HUES6 (cell line): ENCODE measurements at regions not wholly inside any gene's neighbourhood (a gene's known extent, or its start where the extent isn't known, plus 50 kb on each side); places are given as distances from the start of the nearest gene placed in this dataset.
A peak's percentile ranks its signal among the peaks of the same experiment; 100 is the strongest.

Source experiments
- H3K27ac ChIP-seq: 2 replicates; pipeline ENCODE4 v1.7.0; 2013; ENCODE audit warnings: low read depth, mild to moderate bottlenecking, low read length, inconsistent platforms
- H3K27me3 ChIP-seq: 2 replicates; pipeline ENCODE4 v1.6.1; 2013; ENCODE audit warnings: low read length; ENCODE audit not compliant: control insufficient read depth, insufficient read depth
- H3K36me3 ChIP-seq: 2 replicates; pipeline ENCODE4 v1.6.1; 2013; ENCODE audit warnings: low read length; ENCODE audit not compliant: control insufficient read depth, insufficient read depth
- H3K4me1 ChIP-seq: 2 replicates; pipeline ENCODE4 v1.6.1; 2013; ENCODE audit warnings: low read length; ENCODE audit not compliant: control insufficient read depth, insufficient read depth
- H3K4me3 ChIP-seq: 2 replicates; pipeline ENCODE4 v1.5.1; 2013; ENCODE audit warnings: low read depth, low read length
- H3K9ac ChIP-seq: one replicate; pipeline ENCODE4 v1.6.1; 2013; ENCODE audit warnings: mild to moderate bottlenecking, low read length
- H3K9me3 ChIP-seq: 2 replicates; pipeline ENCODE4 v1.6.1; 2013; ENCODE audit warnings: low read depth, low read length; ENCODE audit not compliant: control insufficient read depth, insufficient read depth

- no peak overlapping the region for H3K9ac ChIP-seq
- no peak overlapping the region for H3K27ac ChIP-seq
- no peaks in the 10 kb centered on the region for H3K27me3 ChIP-seq
- no peak overlapping the region for H3K4me3 ChIP-seq
- H3K9me3 ChIP-seq: no peaks in the 10 kb centered on the region
- peaks cover 6% of the 10 kb centered on the region; the same call in 1 of the 2 replicates for H3K4me1 ChIP-seq
- no peaks in the 10 kb centered on the region for H3K36me3 ChIP-seq
These were observed 121.8 kb upstream of the HNMT start for GRCh38 chr2:137842430-137842829.

- Histone ChIP-seq H3K9me3 (no peaks in the 10 kb centered on the region), H3K4me1 (peaks cover 3% of the 10 kb centered on the region; the same call in 1 of the 2 replicates), H3K36me3 (no peaks in the 10 kb centered on the region), H3K27me3 (no peaks in the 10 kb centered on the region), H3K27ac (no peak overlapping the region), H3K4me3 (no peak overlapping the region), H3K9ac (no peak overlapping the region)
These were observed 121.3 kb upstream of the HNMT start for GRCh38 chr2:137842952-137843351.

GRCh38 chr2:137845422-137845821 is 118.9 kb upstream of the HNMT start:
- H3K9ac ChIP-seq: no peak overlapping the region
- H3K27me3 ChIP-seq: no peaks in the 10 kb centered on the region

GRCh38 chr2:137846993-137847392 is 117.3 kb upstream of the HNMT start:
- Histone ChIP-seq H3K9me3 (no peaks in the 10 kb centered on the region), H3K27me3 (no peaks in the 10 kb centered on the region), H3K36me3 (no peaks in the 10 kb centered on the region), H3K4me3 (no peak overlapping the region), H3K27ac (no peak overlapping the region; the same call in 1 of the 2 replicates), H3K9ac (no peak overlapping the region), H3K4me1 (peaks cover 2% of the 10 kb centered on the region; the same call in 1 of the 2 replicates)

More at GRCh38 chr2:137845422-137845821, 118.9 kb upstream of the HNMT start:
- no peak overlapping the region for H3K4me3 ChIP-seq
- H3K9me3 ChIP-seq: no peaks in the 10 kb centered on the region
- no peaks in the 10 kb centered on the region for H3K36me3 ChIP-seq
- peaks cover 2% of the 10 kb centered on the region; the same call in 1 of the 2 replicates for H3K4me1 ChIP-seq
- H3K27ac ChIP-seq: no peak overlapping the region

GRCh38 chr2:137847443-137847842 is 116.8 kb upstream of the HNMT start:
- no peak overlapping the region for H3K27ac ChIP-seq
- no peaks in the 10 kb centered on the region; the same call in 1 of the 2 replicates for H3K9me3 ChIP-seq
- H3K9ac ChIP-seq: no peak overlapping the region
- no peaks in the 10 kb centered on the region for H3K27me3 ChIP-seq
- no peaks in the 10 kb centered on the region for H3K36me3 ChIP-seq
- H3K4me3 ChIP-seq: no peak overlapping the region
- peaks cover 2% of the 10 kb centered on the region; the same call in 1 of the 2 replicates for H3K4me1 ChIP-seq

GRCh38 chr2:137857881-137858280 is 106.4 kb upstream of the HNMT start:
- H3K27me3 ChIP-seq: no peaks in the 10 kb centered on the region
- H3K4me1 ChIP-seq: peaks cover 8% of the 10 kb centered on the region; the same call in 1 of the 2 replicates
- H3K9ac ChIP-seq: no peak overlapping the region
- H3K27ac ChIP-seq: peak overlapping the region; percentile 0; the same call in 1 of the 2 replicates
- no peaks in the 10 kb centered on the region for H3K9me3 ChIP-seq
- no peak overlapping the region for H3K4me3 ChIP-seq
- no peaks in the 10 kb centered on the region for H3K36me3 ChIP-seq

GRCh38 chr2:137862651-137863050 is 101.6 kb upstream of the HNMT start:
- Histone ChIP-seq H3K27me3 (no peaks in the 10 kb centered on the region), H3K36me3 (no peaks in the 10 kb centered on the region), H3K9me3 (no peaks in the 10 kb centered on the region), H3K4me3 (no peak overlapping the region), H3K27ac (no peak overlapping the region), H3K9ac (no peak overlapping the region), H3K4me1 (peaks cover 8% of the 10 kb centered on the region)

- Histone ChIP-seq H3K27me3 (no peaks in the 10 kb centered on the region), H3K4me1 (peaks cover 6% of the 10 kb centered on the region; the same call in 1 of the 2 replicates), H3K36me3 (no peaks in the 10 kb centered on the region), H3K9me3 (no peaks in the 10 kb centered on the region), H3K4me3 (no peak overlapping the region), H3K27ac (no peak overlapping the region), H3K9ac (no peak overlapping the region)
These were observed 98.2 kb upstream of the HNMT start for GRCh38 chr2:137865954-137866540.

- no peak overlapping the region for H3K9ac ChIP-seq
- no peaks in the 10 kb centered on the region for H3K4me1 ChIP-seq
- H3K9me3 ChIP-seq: no peaks in the 10 kb centered on the region
- no peaks in the 10 kb centered on the region for H3K36me3 ChIP-seq
- H3K27me3 ChIP-seq: no peaks in the 10 kb centered on the region
- no peak overlapping the region for H3K4me3 ChIP-seq
- no peak overlapping the region for H3K27ac ChIP-seq
These were observed 93.6 kb upstream of the HNMT start for GRCh38 chr2:137870682-137871081.

- H3K4me1 ChIP-seq: no peaks in the 10 kb centered on the region
- no peak overlapping the region for H3K4me3 ChIP-seq
- H3K27ac ChIP-seq: no peak overlapping the region
- H3K36me3 ChIP-seq: no peaks in the 10 kb centered on the region
- H3K9me3 ChIP-seq: no peaks in the 10 kb centered on the region
- no peaks in the 10 kb centered on the region for H3K27me3 ChIP-seq
- no peak overlapping the region for H3K9ac ChIP-seq
These were observed 91.7 kb upstream of the HNMT start for GRCh38 chr2:137872577-137872976.

- Histone ChIP-seq H3K4me1 (no peaks in the 10 kb centered on the region), H3K27ac (no peak overlapping the region), H3K9me3 (no peaks in the 10 kb centered on the region), H3K4me3 (no peak overlapping the region), H3K27me3 (no peaks in the 10 kb centered on the region), H3K9ac (no peak overlapping the region), H3K36me3 (no peaks in the 10 kb centered on the region)
These were observed 90.6 kb upstream of the HNMT start for GRCh38 chr2:137873536-137874244.
